GM19351 (cell line): ENCODE measurements at regions not wholly inside any gene's neighbourhood (a gene's known extent, or its start where the extent isn't known, plus 50 kb on each side); places are given as distances from the start of the nearest gene placed in this dataset.
"Not testable (repeated sequence)": the region's sequence is repeated elsewhere in the genome, so short reads cannot be mapped to it uniquely, and the experiment has no call there.

Experiments used
- ATAC-seq: cut with Tn5 transposase; IDR thresholded peaks from one replicate; pipeline ENCODE4 v1.9.1; 2021; ENCODE audit warnings: mild to moderate bottlenecking, moderate library complexity; ENCODE audit not compliant: unreplicated experiment

DNA sequence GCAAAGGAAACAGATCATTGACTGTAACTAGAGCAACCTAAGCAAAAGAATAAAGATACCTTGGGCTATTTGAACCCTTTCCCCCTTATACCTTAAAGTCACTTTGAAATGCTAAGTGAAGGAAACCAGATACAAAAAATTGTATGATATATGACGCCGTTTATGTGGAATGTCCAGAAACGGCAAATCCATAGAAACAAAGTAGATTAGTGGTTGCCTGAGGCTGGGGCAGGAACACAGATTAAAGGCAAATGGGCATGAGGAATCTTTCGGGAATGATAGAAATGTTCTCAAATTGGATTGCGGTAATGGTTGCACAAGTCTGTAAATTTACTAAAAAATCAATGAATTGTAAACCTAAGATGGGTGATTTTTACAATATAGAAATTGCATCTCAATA, 160.1 kb upstream of the CCDC54 start:
- no peak for ATAC-seq

DNA sequence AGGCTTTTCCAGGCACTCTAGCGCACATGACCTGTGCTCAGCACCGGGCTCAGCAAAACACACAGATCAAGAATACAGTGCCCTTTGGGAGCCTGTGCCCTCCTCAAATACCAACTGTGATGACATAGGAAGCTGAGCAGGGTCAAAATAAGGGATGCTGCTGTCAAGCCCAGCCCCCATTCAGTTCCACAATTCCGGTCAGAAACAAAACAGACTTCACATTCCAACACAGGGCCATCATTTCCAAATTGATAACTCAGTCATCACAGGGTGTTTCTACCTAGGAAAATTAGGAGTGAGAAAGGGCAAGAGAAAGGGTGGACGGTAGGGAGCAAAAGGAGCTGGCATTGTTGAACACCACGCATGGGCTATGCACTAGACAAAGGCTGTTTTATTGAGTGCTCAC, 158.4 kb upstream of the CCDC54 start:
- no peak for ATAC-seq

DNA sequence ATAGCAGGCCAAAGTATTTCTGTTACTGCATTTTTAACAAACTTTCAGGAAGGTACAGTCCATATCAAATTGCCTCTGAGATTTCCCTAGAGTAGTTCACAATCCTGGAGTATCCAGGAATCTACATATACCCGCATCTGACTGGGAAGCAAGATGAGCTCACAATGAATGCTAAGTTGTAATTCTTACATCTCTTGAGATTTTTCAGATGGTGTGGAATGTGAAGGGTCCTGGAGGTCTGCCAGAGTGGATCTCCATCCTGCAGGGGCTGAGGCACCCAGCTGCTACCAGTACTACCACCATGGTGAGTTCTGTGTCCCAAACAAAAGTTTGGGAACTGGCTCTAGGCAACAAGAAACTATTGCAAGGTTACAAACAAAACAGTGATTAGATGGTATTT, 156.7 kb upstream of the CCDC54 start:
- ATAC-seq: no peak

DNA sequence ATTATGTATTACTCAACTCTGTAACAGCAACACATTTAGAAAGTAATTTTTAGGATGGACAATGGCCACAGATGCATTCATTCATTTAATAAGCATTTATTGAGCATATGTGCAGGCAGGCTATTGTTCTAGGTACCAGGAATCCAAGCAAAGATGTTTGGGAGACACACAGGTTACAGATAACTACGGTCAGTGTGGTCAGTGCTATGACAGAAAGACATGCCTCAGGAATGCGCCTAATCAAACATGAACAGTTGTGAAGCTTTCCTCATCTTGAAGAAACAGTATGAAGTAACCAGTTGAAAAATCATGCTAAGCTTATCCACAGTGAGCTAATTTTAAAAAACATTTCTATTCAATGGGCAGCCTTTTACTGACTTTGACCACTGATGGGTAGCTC, 155.4 kb upstream of the CCDC54 start:
- no peak for ATAC-seq

DNA sequence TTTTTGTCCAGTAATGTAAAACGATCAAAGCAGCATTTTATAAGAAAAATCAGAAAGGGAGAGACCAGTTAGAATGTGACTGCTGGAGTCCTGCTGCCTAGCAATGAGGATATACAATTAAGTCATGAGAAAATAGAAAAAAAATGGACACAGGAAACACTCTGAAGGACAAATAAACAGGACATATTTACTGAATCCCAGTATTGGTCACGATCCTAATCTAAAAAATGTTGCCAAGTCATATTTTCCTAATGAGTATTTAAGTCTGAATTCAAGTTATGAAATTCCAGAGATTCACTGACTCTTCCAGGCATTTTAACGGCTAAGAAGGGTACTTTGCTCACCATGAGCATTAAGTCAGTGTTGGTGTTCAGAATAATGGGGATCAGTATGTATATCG, 154.3 kb upstream of the CCDC54 start:
- ATAC-seq: no peak

DNA sequence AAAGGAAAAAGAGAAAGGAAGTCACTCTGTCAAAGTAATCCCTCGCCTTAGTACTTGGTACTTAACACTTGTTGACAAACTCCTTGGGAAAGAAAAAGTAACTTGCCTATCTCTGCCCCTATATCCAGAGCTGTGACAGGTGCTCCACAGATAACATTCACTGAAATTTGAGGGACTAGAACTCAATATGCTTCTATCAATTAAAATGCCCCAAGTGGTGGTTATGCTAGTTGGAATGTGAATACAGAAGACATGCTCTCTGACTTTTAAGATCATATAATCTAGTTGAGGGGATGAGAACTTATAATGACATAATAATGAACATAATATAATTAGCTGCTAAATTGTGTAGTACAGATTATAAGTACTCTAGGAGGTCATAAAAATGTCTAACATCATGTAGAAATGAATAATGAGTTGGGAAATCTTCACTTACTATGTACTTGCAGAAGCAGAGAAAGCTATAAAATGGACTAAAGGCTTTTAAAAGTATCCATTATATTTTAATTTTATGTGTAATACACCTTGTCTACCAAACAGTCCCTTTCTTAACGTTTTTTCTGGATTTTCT, 153.1 kb upstream of the CCDC54 start:
- no peak for ATAC-seq

DNA sequence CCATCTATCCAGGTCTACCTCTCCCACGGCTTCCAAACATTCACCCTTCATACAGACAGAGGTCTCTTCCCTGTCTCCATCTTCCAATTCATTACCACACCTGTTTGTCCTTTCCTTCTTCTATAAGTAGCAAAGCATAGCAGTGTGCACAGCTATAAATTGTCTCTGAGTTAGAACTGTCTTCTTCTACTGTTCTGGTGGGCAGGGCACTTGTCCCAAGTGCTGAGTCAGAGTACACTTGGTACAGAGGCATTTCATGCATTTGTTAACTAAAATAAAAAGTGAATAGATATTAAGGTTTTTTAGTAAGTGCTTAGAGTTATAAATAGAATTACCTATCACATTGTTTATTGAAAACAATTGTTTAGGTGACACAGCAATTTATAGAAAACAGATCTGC, 150.1 kb upstream of the CCDC54 start:
- ATAC-seq: no peak

DNA sequence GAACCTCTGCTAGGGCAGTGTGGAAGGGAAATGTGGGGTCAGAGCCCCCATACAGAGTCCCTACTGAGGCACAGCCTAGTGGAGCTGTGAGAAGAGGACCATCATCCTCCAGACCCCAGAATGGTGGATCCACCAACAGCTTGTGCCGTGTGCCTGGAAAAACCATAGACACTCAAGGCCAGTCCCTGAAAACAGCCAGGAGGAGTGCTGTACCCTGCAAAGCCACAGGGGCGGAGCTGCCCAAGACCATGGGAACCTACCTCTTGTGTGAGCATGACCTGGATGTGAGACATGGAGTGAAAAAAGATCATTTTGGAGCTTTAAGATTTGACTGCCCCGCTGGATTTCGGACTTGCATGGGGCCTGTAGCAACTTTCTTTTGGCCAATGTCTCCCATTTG, 143.4 kb upstream of the CCDC54 start:
- ATAC-seq: not testable (repeated sequence)

DNA sequence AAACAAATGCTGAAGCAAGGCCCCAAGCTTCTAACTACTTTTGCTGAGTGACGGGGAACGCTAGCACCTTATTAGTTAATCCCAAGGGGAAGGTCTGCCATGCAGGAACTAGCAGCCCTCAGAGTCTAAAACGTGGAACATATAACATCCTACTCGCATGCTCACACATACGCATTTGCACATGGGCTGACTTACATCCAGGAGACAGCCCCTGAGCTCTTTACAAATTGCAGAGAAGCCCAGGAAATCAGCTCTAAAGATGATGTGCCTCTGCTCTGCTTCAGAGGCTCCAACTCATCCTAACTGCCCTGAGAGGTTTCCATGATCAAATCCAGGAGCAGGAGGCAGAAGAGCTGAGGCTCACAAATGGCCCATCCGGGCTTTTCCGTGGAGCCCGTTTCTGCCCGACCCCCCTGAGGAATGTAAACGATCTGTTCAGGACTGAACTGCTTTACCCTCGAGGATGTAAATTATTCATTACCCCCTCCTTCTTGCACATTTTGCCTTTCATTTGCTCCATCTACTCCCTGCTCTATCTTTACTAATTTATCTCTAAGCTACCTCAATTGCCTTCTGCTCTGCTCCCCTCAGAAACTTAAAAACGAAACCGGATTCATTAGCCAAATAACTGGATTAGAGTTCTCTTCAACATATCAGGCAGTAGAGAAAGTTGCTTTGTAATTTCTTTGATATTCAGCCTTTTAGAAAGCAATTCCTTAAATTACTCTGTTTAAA, 141.9 kb upstream of the CCDC54 start:
- ATAC-seq: no peak

DNA sequence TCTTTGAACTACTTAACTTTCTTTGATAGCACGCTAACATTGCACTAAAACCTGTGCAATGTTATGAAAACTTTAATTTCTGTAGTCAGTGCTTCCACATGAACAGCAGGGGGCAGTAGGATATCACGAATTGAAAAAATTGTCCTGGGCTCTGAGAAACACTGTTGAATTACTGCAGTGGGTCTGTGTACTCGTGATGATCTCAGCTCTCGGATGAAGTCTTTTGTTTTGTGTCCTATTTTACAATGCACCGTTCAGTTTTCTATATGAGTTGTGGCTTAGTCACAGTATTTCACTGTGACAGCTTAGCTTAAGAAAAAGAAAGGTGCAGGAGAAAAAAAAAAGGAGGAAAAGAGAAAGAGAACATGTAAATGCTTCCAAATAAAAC, 141.3 kb upstream of the CCDC54 start:
- peak; percentile 61 for ATAC-seq

DNA sequence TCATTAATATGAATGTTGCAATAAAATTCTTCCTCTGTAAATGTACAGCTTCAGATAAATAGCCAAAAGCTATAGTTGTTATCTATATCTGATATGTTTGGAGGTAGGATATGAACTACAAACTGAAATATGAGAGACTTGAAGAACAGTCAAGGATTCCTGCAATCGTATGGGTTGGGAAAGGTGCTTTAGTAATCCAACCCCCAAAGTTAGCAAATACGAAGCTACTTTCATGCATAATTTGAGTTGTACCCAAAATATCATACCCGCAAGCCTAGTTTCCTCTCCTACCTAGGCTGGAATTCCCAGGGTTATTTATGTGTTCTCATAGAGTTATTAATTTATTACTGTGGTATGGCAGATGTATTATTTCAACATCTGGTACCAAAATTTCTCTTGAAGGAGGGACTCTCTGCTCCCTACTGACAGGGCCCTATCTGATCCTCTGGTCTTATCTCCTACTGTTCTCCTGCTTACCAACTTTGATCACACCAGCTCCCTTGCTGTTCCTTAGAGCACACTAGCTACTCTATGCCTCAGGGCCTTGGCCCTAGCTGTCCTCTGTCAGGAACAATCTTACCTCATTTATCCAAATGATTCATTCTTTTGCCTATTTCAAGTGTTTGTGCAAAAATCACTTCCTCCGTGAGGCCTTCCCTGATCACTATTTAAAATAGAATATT, 140.4 kb upstream of the CCDC54 start:
- no peak for ATAC-seq

DNA sequence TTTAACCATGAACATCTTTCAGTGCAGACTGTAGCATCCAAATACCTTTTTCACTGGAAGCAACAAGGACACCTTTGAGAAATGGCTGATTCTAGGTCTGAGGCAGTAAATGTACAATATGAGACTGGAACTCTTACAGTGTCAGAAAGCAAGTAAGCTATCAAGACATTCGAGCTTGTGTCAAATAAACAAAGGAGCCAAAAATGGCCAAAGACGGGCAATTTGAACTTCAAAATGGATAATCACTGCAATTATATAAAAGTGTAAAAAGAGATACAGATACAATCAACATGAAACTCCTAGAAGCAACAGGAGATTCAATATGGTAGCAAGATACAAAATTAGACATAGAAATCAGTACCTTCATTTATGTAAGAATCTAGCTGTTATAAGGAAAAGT, 138.5 kb upstream of the CCDC54 start:
- no peak for ATAC-seq

DNA sequence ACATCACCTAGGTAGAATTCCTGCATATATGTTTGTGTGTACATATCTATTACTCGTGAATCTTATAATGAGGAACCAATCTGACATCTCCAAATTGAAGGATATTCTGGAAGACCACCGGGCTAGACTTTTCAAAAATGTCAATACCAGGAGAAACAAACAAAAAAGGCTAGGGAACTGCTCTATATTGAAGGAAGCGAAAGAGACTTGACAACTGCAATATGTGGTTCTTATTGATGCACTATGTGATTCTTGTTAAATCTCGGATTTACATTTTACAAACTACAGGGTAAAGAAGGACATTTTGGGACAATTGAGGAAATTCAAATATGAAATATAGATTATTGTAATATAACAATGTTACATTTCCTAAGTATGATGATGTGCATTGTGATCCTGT, 137.5 kb upstream of the CCDC54 start:
- ATAC-seq: no peak

DNA sequence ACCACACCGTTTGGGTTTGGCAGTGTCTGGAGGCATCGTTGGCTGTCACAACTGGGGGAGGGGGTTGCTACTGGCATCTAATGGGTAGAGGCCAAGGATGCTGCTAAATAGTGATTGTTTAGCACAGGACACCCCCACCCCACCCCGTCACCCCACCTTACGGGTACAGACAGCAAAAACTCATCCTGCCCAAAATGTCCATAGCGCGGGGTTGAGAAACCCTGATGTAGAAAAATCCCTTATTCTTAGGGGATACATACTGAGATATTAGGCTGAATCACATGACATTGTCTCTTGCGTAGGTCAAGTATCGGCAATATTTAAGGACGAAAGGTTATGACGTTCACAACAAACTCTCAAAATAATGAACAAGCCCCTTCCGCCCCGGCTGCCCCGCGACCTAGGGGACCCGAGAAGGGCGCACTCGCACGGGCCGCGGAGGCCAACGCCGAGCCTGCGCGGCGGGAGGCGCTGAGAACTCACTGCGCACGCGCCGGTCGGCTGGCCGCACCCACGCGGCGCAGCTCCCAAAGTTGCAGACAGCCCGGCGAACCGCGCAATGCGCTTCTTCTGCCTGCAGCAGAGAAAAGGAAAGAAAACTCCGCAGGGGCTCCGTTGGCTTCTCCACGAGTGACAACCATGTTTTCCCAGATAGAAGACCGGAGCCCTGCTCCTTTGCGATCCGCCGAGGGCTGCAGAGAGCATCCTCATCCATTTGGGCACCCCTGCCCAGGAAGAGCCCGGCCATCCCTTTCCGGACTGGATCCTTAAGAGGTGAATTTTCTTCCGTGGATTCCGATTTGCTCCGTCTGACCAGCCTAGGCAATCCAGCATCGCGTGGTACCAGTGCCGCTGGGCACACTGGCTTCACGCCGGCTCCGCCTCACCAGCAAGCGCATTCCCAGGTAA, 136.8 kb upstream of the CCDC54 start:
- ATAC-seq: peak; percentile 85

DNA sequence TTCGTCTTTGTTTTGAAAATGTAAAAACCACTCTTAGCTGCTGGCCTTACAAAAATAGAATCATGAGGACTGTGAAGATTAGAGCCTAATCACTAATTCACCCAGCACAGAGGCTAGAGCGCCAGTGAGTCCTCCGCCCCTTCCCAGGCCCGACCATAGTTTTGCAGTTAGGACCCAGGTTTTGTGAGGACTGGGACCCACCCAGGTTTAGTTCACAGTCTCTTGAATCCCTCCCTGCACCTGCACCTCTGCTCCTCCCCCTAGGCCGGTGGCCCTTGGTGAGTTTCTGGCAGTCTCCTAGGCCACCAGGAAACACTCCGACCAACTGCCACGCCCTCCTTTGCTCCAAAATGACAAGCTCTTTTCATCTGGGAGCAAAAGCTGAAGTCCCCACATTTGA, 136.0 kb upstream of the CCDC54 start:
- ATAC-seq: peak; percentile 49

DNA sequence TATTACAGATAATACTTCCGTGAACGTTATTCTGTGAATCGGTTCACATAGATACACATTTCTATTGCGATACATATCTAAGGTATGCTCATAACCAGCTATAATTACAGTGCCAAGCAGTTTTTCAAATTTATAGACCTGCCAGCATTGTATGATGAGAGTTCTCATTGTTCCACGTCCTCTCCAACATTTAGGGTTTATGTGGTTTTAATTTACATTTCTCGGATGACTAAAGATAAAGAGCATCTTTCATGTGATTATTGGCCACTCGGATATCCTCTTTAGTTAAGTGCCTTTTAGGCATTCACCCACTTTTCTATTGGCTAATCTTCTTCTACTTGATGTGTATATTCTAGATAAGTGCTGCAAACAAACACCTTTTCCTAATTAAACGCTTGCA, 134.7 kb upstream of the CCDC54 start:
- no peak for ATAC-seq

DNA sequence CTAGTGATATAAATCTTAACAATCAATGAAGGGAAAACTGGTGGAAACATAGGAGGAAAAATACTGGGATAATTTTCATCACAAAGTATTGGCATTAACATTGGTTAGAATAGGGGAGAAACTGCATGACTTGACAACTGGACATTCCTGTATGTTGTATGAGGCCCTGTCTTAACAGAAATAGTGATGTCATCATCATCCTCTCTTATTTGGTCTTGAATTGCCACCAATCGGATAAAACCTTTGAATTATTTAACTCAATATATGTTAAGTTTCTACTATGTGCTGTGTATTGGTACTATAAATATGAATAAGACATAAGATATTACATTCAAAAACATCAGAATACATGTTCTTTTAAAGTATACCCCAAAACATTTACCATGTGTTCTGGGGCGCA, 130.1 kb upstream of the CCDC54 start:
- no peak for ATAC-seq

DNA sequence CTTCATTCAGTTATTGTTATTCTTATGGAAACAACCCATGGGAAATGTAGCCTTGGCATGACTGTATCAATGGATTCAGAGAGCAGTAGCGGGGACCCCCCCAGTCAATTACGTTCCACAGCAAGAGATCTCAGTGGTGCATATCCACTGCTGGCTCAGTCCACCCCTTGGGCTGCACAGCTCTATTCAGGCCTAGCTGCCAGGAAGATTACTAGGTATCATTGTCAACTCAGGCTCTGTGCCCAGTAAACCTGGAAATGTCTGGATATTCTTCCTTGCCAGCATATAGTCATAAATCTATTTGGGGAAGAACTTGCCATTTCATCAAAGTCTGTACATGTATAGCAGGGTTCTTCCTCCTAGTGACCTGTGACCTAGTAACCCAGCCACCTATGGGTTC, 128.1 kb upstream of the CCDC54 start:
- ATAC-seq: no peak

DNA sequence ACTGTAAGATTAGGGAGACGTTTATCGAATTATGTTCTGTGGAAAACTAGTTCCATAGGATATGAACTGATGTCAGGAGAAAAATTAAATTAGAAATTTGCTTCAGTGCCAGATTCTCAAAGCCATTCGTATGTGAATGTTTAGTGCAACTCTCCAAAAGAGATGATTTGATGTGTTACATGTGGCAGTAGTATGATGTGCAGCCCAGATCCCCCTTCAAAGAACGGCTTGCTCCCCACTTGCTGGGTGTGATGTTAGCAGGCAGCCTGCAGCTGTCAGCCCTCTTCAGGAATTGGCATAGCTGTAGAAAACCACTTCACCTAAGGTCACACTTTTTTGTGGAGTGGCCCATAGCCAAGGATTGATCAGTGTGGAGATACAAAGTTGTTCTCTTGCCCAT, 127.0 kb upstream of the CCDC54 start:
- no peak for ATAC-seq

DNA sequence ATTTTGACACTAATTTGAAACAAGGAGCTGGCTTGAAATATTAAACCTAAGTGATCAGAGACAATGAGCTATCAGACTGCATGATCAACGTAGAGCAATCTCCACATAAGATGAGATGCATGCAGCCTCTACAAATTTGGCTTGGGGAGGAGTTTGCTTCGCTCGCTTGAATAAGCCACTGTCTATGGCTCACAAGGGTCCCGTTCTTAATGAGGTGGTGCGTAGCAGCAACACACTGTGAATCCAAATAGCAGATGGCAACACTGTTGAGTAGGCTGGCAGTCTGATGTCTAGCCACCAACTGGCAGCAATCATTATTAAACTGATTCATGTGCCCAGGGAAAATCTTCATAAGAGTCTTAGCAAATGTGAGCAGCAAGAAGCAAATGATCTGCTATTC, 125.4 kb upstream of the CCDC54 start:
- no peak for ATAC-seq

DNA sequence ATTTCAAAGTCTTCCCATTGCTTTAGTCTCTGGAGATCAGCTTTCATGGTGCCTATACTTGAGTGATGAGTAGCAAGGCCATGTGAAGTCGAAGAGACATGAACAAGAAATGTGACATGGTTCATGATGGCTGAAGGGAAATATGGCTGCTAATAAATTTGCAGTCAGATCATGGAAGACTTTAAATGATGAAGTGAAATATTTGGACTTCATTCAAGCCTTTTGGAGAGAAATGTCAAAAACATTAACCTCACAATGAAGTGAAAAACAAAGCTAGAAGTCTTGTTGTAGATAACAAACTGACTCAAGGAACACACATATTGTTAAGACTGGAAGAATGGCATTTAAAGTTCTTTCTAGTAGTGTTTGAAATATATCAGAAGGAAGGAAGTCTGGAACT, 120.3 kb upstream of the CCDC54 start:
- no peak for ATAC-seq
